Esophagus muscularis mucosa (tissue), 3 donors: ENCODE measurements at regions not wholly inside any gene's neighbourhood (a gene's known extent, or its start where the extent isn't known, plus 50 kb on each side); places are given as distances from the start of the nearest gene placed in this dataset.

Experiments used
- CTCF ChIP-seq, 3 experiments: fragments of 200-600 bp in 2 of 3; fragments of 450-650 bp in 1 of 3; sonication (generic) in 2 of 3; IDR thresholded peaks; one replicate each; pipeline ENCODE4 v1.5.1; 2017 to 2019; ENCODE audit warnings: antibody characterized with exemption in 3 of 3, mild to moderate bottlenecking in 2 of 3, moderate library complexity in 1 of 3
- POLR2A ChIP-seq: fragments of 450-650 bp; IDR thresholded peaks from one replicate; pipeline ENCODE4 v1.6.1; 2017; ENCODE audit warnings: antibody characterized with exemption, moderate library complexity, mild to moderate bottlenecking, low read depth

GRCh38 chr12:107528731-107529365 lies 156.8 kb upstream of the PWP1 start:
- no peak for TF ChIP-seq CTCF (IDR thresholded peaks at IDR 0.05)
- no peak for TF ChIP-seq POLR2A
